GM13977 (cell line): ENCODE measurements at regions not wholly inside any gene's neighbourhood (a gene's known extent, or its start where the extent isn't known, plus 50 kb on each side); places are given as distances from the start of the nearest gene placed in this dataset.

Experiments
- DNase-seq: peaks from one replicate; pipeline ENCODE4 v3.0.0; 2012; ENCODE audit warnings: low spot score
- CTCF ChIP-seq: IDR thresholded peaks from 2 replicates; pipeline ENCODE4 v1.5.1; 2012; ENCODE audit warnings: mild to moderate bottlenecking, control low read depth; ENCODE audit not compliant: insufficient read depth; ENCODE audit errors: extremely low read depth, missing control alignments
- in situ Hi-C: fragments of 300-500 bp; cut with MboI; formaldehyde crosslinking; loops from one replicate; pipeline ENCODE4 v1.12.0; 2022; ENCODE audit warnings: low sequenced_read_pairs, low pct_unique_long_range_greater_than_20kb, mixed read lengths, inconsistent platforms; ENCODE audit not compliant: unreplicated experiment

DNA sequence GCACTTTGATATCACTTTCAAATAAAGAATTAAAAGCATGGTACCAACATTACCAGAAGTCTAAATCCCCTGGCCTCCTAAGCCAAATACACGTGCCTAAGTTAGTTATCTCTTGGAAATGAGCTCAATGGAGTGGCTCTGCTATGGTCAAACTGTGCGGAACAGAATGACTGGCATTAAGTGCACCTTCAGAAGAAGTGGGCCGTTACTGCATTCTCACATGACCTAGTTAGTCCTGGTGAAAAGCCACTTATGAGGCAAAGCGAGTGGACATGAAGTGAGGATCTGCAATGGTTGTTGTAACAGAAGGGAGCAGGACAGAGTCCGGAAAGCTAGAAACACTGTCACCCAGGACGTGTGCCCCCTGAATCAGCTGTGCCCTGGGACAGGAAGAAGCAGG is 633.1 kb downstream of the IRX1 start:
- no peak for DNase-seq
- TF ChIP-seq CTCF: no peak
- in situ Hi-C loops: no loop called here

DNA sequence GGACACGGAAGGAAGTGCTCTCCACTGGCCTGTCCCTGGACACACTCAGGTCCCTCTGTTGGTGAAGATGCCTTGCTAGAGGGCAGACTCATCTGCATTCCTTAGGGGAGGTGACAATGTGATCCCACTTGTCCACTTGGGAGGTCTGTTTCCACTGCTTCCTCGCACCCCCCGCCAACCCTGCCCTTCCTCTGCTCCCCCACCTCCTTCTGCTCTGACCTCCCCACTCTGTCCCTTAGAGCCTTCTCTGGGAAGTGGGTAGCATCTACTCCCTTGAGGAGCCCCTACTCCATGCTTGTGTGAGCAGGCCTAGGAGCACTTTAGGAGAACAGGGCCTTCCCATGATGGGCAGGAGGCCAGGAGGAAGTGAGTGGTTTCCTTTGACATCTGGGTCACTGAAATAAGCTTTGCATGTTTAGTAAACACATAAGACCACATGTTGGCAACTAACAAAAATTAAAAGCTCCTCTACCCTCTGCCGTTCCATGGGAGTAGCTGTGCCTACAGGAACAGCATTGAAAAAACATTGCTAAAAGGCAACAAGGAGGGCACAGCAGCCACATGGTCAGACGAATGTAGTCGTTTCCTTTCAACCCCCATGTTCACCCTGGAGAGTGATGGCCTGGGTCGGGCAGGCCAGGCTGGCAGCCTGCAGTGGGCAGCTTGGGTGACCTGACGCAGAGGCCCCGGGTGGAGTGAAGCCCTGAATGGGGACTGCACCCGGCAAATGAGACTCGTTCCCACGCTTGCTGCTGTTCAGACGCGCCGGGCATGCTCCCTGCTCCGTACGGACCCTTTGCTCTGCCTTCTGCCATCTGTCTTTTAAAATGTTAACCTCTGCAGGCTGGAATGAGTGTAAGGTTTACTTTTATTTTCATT is 634.0 kb downstream of the IRX1 start:
- in situ Hi-C loops: no loop called here
- DNase-seq: no peak

GRCh38 chr5:4230471-4230785 is 634.8 kb downstream of the IRX1 start:
- no peak for TF ChIP-seq CTCF
- in situ Hi-C loops: no loop called here
- no peak for DNase-seq

More for the DNA sequence above, 634.0 kb downstream of the IRX1 start:
- TF ChIP-seq CTCF: no peak

GRCh38 chr5:4230786-4231641 is 635.4 kb downstream of the IRX1 start:
- in situ Hi-C loops: no loop called here
- no peak for DNase-seq
- no peak for TF ChIP-seq CTCF

DNA sequence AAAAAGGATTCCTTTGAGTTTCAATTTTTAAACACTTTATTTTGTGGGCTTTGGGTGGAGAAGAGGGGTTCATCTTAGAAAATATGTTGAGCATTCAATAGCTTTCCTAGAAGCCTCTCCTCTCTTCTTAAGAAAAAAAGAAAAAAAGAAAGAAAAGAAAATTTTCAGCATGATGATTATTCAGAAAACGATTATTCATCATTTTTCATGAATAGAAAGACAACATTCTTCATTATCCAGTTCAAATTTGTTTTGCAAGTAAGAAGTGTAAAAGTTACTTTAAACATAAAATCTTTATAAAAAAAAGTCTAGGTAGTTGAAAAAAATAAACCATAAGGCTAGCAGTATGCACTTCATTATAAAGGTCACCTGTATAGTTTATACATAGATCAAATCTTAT is 636.5 kb downstream of the IRX1 start:
- no peak for TF ChIP-seq CTCF
- no peak for DNase-seq
- in situ Hi-C loops: no loop called here

- in situ Hi-C loops: no loop called here
- TF ChIP-seq CTCF: no peak
- no peak for DNase-seq
Observed at GRCh38 chr5:4233671-4234070, 638.0 kb downstream of the IRX1 start.
